ENCODE measurements at regions not wholly inside any gene's neighbourhood (a gene's known extent, or its start where the extent isn't known, plus 50 kb on each side); places are given as distances from the start of the nearest gene placed in this dataset.

GRCh38 chr14:26993556-26993955, 395.7 kb upstream of the NOVA1 start:
- no TSS peak for BruUV-seq (replicated peaks)

DNA sequence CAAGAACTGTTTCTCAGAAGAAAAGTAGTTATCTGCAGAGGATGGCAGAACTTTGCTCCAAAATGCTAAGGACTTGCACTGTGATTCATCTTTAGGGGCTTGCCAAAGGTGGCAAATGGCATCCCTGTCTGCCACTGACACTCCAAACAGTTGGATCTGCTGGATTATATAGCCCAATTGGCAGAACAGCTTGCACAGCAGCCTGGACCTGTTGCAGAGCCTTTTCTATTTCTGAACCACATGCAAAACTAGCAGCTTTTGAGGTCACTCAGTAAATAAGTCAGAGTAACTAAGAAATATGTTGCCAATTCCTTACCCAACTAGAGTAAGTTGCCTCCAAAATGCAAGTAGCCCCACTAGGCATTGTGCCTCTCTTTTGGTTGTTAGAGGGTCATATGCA, 397.5 kb upstream of the NOVA1 start:
- Histone ChIP-seq H3K27ac (ENCODE audit: low read depth, low read length, poor library complexity, severe bottlenecking) (no peak overlapping the region), H3K4me1 (ENCODE audit: insufficient read depth, low read length, poor library complexity, severe bottlenecking) (no peaks in the 10 kb centered on the region), H3K27me3 (replicated peaks; ENCODE audit: insufficient read depth, low read depth, low read length, poor library complexity) (no peaks in the 10 kb centered on the region), H3K9me3 (ENCODE audit: low read depth, low read length, poor library complexity, severe bottlenecking) (no peaks in the 10 kb centered on the region), H3K4me3 (ENCODE audit: low read depth, low read length, poor library complexity, severe bottlenecking) (no peak overlapping the region), H3K36me3 (ENCODE audit: insufficient read depth, low read length, poor library complexity, severe bottlenecking) (no peaks in the 10 kb centered on the region)
- ChIA-PET CTCF (no interaction called here), POLR2A (ENCODE audit: low non-redundant PET) (no interaction called here)
- intact Hi-C loops (cut with micrococcal nuclease; ENCODE audit: unreplicated experiment), result no loop called here
- no peak for TF ChIP-seq EZH2 (IDR thresholded peaks at IDR 0.05; ENCODE audit: borderline replicate concordance, low read depth, low read length, poor library complexity, severe bottlenecking)
- TF ChIP-seq, protein P1, sequence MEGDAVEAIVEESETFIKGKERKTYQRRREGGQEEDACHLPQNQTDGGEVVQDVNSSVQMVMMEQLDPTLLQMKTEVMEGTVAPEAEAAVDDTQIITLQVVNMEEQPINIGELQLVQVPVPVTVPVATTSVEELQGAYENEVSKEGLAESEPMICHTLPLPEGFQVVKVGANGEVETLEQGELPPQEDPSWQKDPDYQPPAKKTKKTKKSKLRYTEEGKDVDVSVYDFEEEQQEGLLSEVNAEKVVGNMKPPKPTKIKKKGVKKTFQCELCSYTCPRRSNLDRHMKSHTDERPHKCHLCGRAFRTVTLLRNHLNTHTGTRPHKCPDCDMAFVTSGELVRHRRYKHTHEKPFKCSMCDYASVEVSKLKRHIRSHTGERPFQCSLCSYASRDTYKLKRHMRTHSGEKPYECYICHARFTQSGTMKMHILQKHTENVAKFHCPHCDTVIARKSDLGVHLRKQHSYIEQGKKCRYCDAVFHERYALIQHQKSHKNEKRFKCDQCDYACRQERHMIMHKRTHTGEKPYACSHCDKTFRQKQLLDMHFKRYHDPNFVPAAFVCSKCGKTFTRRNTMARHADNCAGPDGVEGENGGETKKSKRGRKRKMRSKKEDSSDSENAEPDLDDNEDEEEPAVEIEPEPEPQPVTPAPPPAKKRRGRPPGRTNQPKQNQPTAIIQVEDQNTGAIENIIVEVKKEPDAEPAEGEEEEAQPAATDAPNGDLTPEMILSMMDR (conservative IDR thresholded peaks at IDR 0.05; ENCODE audit: low read depth, low read length), result no peak
- BruUV-seq (replicated peaks), result no TSS peak
- DNase-seq (ENCODE audit: low spot score), result no peak

More at GRCh38 chr14:26993556-26993955, 395.7 kb upstream of the NOVA1 start:
- no peak overlapping the region for H3K4me3 ChIP-seq (ENCODE audit: low read depth, low read length, poor library complexity, severe bottlenecking)
- no peak for TF ChIP-seq EZH2 (IDR thresholded peaks at IDR 0.05; ENCODE audit: borderline replicate concordance, low read depth, low read length, poor library complexity, severe bottlenecking)
- TF ChIP-seq, protein P1 (conservative IDR thresholded peaks at IDR 0.05; ENCODE audit: low read depth, low read length), result no peak
- ChIA-PET POLR2A (ENCODE audit: low non-redundant PET) (interaction anchor here (0.6 kb wide), 1 partner anchor 303 kb away, joined by 4 read pairs; no protein-coding TSS in a partner anchor), CTCF (no interaction called here)
- no peaks in the 10 kb centered on the region for H3K36me3 ChIP-seq (ENCODE audit: insufficient read depth, low read length, poor library complexity, severe bottlenecking)
- no peaks in the 10 kb centered on the region for H3K9me3 ChIP-seq (ENCODE audit: low read depth, low read length, poor library complexity, severe bottlenecking)
- DNase-seq (ENCODE audit: low spot score), result no peak
- intact Hi-C loops (cut with micrococcal nuclease; ENCODE audit: unreplicated experiment), result no loop called here
- H3K27ac ChIP-seq (ENCODE audit: low read depth, low read length, poor library complexity, severe bottlenecking), result no peak overlapping the region
- H3K4me1 ChIP-seq (ENCODE audit: insufficient read depth, low read length, poor library complexity, severe bottlenecking), result no peaks in the 10 kb centered on the region
- H3K27me3 ChIP-seq (replicated peaks; ENCODE audit: insufficient read depth, low read depth, low read length, poor library complexity), result no peaks in the 10 kb centered on the region

- intact Hi-C loops (cut with micrococcal nuclease; ENCODE audit: unreplicated experiment), result no loop called here
- BruUV-seq (replicated peaks), result no TSS peak
Measured at GRCh38 chr14:26996246-26996645, 398.4 kb upstream of the NOVA1 start.

More at GRCh38 chr14:26996246-26996645, 398.4 kb upstream of the NOVA1 start:
- ChIA-PET POLR2A (ENCODE audit: low non-redundant PET) (no interaction called here), CTCF (no interaction called here)
- H3K36me3 ChIP-seq (ENCODE audit: insufficient read depth, low read length, poor library complexity, severe bottlenecking), result no peaks in the 10 kb centered on the region
- DNase-seq (ENCODE audit: low spot score), result no peak
- H3K4me3 ChIP-seq (ENCODE audit: low read depth, low read length, poor library complexity, severe bottlenecking), result no peak overlapping the region
- H3K27ac ChIP-seq (ENCODE audit: low read depth, low read length, poor library complexity, severe bottlenecking), result no peak overlapping the region
- TF ChIP-seq, protein P1 (conservative IDR thresholded peaks at IDR 0.05; ENCODE audit: low read depth, low read length), result no peak
- no peak for TF ChIP-seq EZH2 (IDR thresholded peaks at IDR 0.05; ENCODE audit: borderline replicate concordance, low read depth, low read length, poor library complexity, severe bottlenecking)
- H3K9me3 ChIP-seq (ENCODE audit: low read depth, low read length, poor library complexity, severe bottlenecking), result no peaks in the 10 kb centered on the region
- H3K4me1 ChIP-seq (ENCODE audit: insufficient read depth, low read length, poor library complexity, severe bottlenecking), result no peaks in the 10 kb centered on the region
- no peaks in the 10 kb centered on the region for H3K27me3 ChIP-seq (replicated peaks; ENCODE audit: insufficient read depth, low read depth, low read length, poor library complexity)

Data from A673 (cell line).